PFSK-1 (cell line): ENCODE measurements at regions not wholly inside any gene's neighbourhood (a gene's known extent, or its start where the extent isn't known, plus 50 kb on each side); places are given as distances from the start of the nearest gene placed in this dataset.

Source experiments
- FOXP2 ChIP-seq: optimal IDR thresholded peaks from 2 replicates; pipeline ENCODE3; 2011; ENCODE audit warnings: borderline replicate concordance, control low read depth, inconsistent platforms; ENCODE audit not compliant: insufficient read depth; ENCODE audit errors: extremely low read length, extremely low read depth
- POLR2AphosphoS5 ChIP-seq: IDR thresholded peaks from 2 replicates; pipeline ENCODE4 v1.6.1; 2012; ENCODE audit warnings: low read depth, mild to moderate bottlenecking, control low read depth, low read length, moderate library complexity
- SIN3A ChIP-seq: IDR thresholded peaks from 2 replicates; pipeline ENCODE4 v1.6.1; 2012; ENCODE audit warnings: mild to moderate bottlenecking, low read length, moderate library complexity, borderline replicate concordance; ENCODE audit not compliant: insufficient read depth
- TAF1 ChIP-seq: IDR thresholded peaks from 2 replicates; pipeline ENCODE4 v1.6.1; 2012; ENCODE audit warnings: low read length, control low read depth, borderline replicate concordance; ENCODE audit not compliant: insufficient read depth
- TF ChIP-seq, protein P1 (sequence below), 2 experiments: IDR thresholded peaks; 2 replicates each; pipeline versions ENCODE4 v1.6.1 to v1.8.0; 2011 to 2012; ENCODE audit warnings: low read depth in 2 of 2, low read length in 2 of 2, control low read depth in 1 of 2, inconsistent platforms in 1 of 2, mild to moderate bottlenecking in 1 of 2, moderate library complexity in 1 of 2; ENCODE audit not compliant: insufficient read depth in 1 of 2

DNA sequence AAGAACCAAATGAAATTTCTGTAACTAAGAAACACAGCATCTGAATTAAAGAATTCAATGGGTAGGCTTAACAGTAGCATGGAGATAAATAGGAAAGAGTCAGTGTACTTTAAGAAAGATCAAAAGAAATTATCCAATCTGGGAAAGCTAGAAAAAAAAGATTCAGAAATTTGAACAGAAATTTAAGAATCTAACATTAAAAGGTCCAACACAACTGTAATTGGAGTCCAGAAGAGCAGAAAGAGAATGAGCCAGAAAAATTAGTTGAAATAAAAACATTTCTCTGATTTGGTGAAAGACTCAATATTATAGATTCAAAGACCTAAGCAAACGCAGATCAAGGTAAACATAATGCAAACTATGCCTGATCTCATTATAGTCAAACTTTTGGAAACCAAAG lies 187.1 kb downstream of the C3orf38 start:
- TF ChIP-seq POLR2AphosphoS5 (no peak), TAF1 (no peak), SIN3A (no peak), FOXP2 (no peak)
- TF ChIP-seq, protein P1, sequence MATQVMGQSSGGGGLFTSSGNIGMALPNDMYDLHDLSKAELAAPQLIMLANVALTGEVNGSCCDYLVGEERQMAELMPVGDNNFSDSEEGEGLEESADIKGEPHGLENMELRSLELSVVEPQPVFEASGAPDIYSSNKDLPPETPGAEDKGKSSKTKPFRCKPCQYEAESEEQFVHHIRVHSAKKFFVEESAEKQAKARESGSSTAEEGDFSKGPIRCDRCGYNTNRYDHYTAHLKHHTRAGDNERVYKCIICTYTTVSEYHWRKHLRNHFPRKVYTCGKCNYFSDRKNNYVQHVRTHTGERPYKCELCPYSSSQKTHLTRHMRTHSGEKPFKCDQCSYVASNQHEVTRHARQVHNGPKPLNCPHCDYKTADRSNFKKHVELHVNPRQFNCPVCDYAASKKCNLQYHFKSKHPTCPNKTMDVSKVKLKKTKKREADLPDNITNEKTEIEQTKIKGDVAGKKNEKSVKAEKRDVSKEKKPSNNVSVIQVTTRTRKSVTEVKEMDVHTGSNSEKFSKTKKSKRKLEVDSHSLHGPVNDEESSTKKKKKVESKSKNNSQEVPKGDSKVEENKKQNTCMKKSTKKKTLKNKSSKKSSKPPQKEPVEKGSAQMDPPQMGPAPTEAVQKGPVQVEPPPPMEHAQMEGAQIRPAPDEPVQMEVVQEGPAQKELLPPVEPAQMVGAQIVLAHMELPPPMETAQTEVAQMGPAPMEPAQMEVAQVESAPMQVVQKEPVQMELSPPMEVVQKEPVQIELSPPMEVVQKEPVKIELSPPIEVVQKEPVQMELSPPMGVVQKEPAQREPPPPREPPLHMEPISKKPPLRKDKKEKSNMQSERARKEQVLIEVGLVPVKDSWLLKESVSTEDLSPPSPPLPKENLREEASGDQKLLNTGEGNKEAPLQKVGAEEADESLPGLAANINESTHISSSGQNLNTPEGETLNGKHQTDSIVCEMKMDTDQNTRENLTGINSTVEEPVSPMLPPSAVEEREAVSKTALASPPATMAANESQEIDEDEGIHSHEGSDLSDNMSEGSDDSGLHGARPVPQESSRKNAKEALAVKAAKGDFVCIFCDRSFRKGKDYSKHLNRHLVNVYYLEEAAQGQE (IDR thresholded peaks at IDR 0.05; ENCODE audit: insufficient read depth in 1 of 2, low read depth in 2 of 2, low read length in 2 of 2): no peak
